Heart right ventricle (tissue), 16 donors: ENCODE measurements at regions not wholly inside any gene's neighbourhood (a gene's known extent, or its start where the extent isn't known, plus 50 kb on each side); places are given as distances from the start of the nearest gene placed in this dataset.

Experiments used
- ATAC-seq, 8 donors: fragments of 200-7000 bp; cut with Tn5 transposase; one replicate each; pipeline ENCODE4 v1.9.1; 2020; ENCODE audit warnings: mild to moderate bottlenecking in 8 of 8, moderate library complexity in 8 of 8, moderate number of reproducible peaks in 1 of 8
- DNase-seq, 2 donors: peaks; one replicate each; pipeline ENCODE4 v3.0.0-alpha.2; 2020
- H3K27ac ChIP-seq, 10 donors: fragments of 200-600 bp; sonication (generic) in 2 of 10; one replicate each; pipeline versions ENCODE4 v1.5.0 to v1.8.0; 2020 to 2022; ENCODE audit warnings: mild to moderate bottlenecking in 3 of 10
- H3K27me3 ChIP-seq, 7 donors: fragments of 200-600 bp; one replicate each; pipeline ENCODE4 v1.8.0; 2021 to 2022; ENCODE audit warnings: mild to moderate bottlenecking in 2 of 7
- H3K36me3 ChIP-seq, 9 donors: fragments of 200-600 bp; sonication (generic) in 1 of 9; one replicate each; pipeline versions ENCODE4 v1.5.0 to v1.8.0; 2020 to 2022; ENCODE audit warnings: mild to moderate bottlenecking in 2 of 9
- H3K4me1 ChIP-seq, 9 donors: fragments of 200-600 bp; sonication (generic) in 1 of 9; one replicate each; pipeline versions ENCODE4 v1.5.0 to v1.8.0; 2020 to 2022; ENCODE audit warnings: mild to moderate bottlenecking in 4 of 9
- H3K4me3 ChIP-seq, 10 donors: fragments of 200-600 bp; sonication (generic) in 2 of 10; one replicate each; pipeline versions ENCODE4 v1.5.0 to v1.8.0; 2020 to 2022; ENCODE audit warnings: mild to moderate bottlenecking in 7 of 10, moderate library complexity in 2 of 10
- H3K9me3 ChIP-seq, 11 donors: fragments of 200-600 bp in 10 of 11; sonication (generic) in 2 of 11; one replicate each; pipeline versions ENCODE4 v1.5.0 to v1.8.0; 2013 to 2022; ENCODE audit warnings: mild to moderate bottlenecking in 2 of 11, control low read depth in 1 of 11, moderate library complexity in 1 of 11
- CTCF ChIP-seq, 9 donors: fragments of 200-600 bp; sonication (generic) in 2 of 9; IDR thresholded peaks; one replicate each; pipeline versions ENCODE4 v1.5.0 to v1.8.0; 2021 to 2022; ENCODE audit warnings: antibody characterized with exemption in 9 of 9, mild to moderate bottlenecking in 5 of 9, moderate library complexity in 1 of 9
- WGBS, 2 donors: extraction: QIAGEN DNeasy Blood & Tissue Kit; methylation state at CpG; one replicate each; pipeline ENCODE4 v1.1.7; 2013; ENCODE audit warnings: inconsistent platforms in 1 of 2; 5-methylcytosine and 5-hydroxymethylcytosine counted together
- intact Hi-C, 10 donors: fragments of 100-400 bp; cut with DNase I; formaldehyde crosslinking; loops; one replicate each; pipeline versions ENCODE4 v1.11.1 to v1.14.2; 2022
- donor health status: Arrhythmogenic right ventricular cardiomyopathy.
- donor health status: ischemic (EF 13 %, LVEDD 7.1; RV severe dilation, severe dysfunction).
- donor health status: healthy with polysubstance abuse.
- donor health status: DM: no; HTN: yes; CAD: no.
- donor health status: DM: no; HTN: no; CAD: no.
- donor health status: ischemic (EF 25% LVEDD 6.9; RV normal size, moderate dysfunction).
- donor health status: ischemic (EF 25% LVEDD 5.7; RV mildly dilated, moderate dysfunction).
- donor health status: healthy.
- donor health status: DM: yes; HTN: yes; CAD: no.
- donor health status: Ischemic cardiomyopathy.
- donor health status: ischemic (EF 35%, LVEDD 5.7; RV mildly dilated, moderate dysfunction).
- donor health status: nonischemic (EF 11% LVEDD 7.7; RV severe dilation, severe dysfunction).
- donor health status: DM: yes; HTN: yes; CAD: no.
- donor health status: PGD.
- donor health status: ischemic (EF 29% LVEDD 5.4; RV normal size, mild dysfunction).
- donor health status: nonischemic (EF 23%, LVEDD 6.1; RV moderate dilation, normal function).

- 89 to 93% methylated on average over 6 of the region's 6 CpGs for WGBS, 2 donors
- Histone ChIP-seq H3K9me3 (no peaks in the 10 kb centered on the region), H3K27ac (no peak overlapping the region), H3K4me3 (no peak overlapping the region), H3K36me3 (no peaks in the 10 kb centered on the region), H3K27me3 (no peaks in the 10 kb centered on the region), H3K4me1 (no peaks in the 10 kb centered on the region)
- intact Hi-C loops = no loop called here
- no peak for ATAC-seq
- no peak for DNase-seq
- no peak for TF ChIP-seq CTCF (IDR thresholded peaks at IDR 0.05)
These were observed 932.6 kb downstream of the GALC start for GRCh38 chr14:87060405-87060804.

GRCh38 chr14:87059060-87059839 is 933.7 kb downstream of the GALC start:
- intact Hi-C loops = no loop called here

GRCh38 chr14:87055007-87055406 is 938.0 kb downstream of the GALC start:
- H3K9me3 ChIP-seq = no peaks in the 10 kb centered on the region
- DNase-seq = no peak
- 70 to 76% methylated on average over 2 of the region's 2 CpGs for WGBS, 2 donors
- H3K27me3 ChIP-seq = no peaks in the 10 kb centered on the region
- no peak for TF ChIP-seq CTCF (IDR thresholded peaks at IDR 0.05)
- H3K36me3 ChIP-seq = no peaks in the 10 kb centered on the region
- no peak overlapping the region for H3K4me3 ChIP-seq
- intact Hi-C loops = no loop called here
- no peak for ATAC-seq
- H3K4me1 ChIP-seq = no peaks in the 10 kb centered on the region
- H3K27ac ChIP-seq = no peak overlapping the region

More at GRCh38 chr14:87059060-87059839, 933.7 kb downstream of the GALC start:
- H3K36me3 ChIP-seq = no peaks in the 10 kb centered on the region
- no peak overlapping the region for H3K4me3 ChIP-seq
- ATAC-seq (no peak), DNase-seq (no peak)
- no peaks in the 10 kb centered on the region for H3K9me3 ChIP-seq
- WGBS, 2 donors = 72 to 74% methylated on average over 5 of the region's 5 CpGs
- no peak for TF ChIP-seq CTCF (IDR thresholded peaks at IDR 0.05)
- H3K27me3 ChIP-seq = no peaks in the 10 kb centered on the region
- no peak overlapping the region for H3K27ac ChIP-seq
- H3K4me1 ChIP-seq = no peaks in the 10 kb centered on the region

GRCh38 chr14:87052646-87053225 is 940.2 kb downstream of the GALC start:
- DNase-seq = no peak
- TF ChIP-seq CTCF (IDR thresholded peaks at IDR 0.05) = no peak
- Histone ChIP-seq H3K9me3 (no peaks in the 10 kb centered on the region), H3K4me1 (no peaks in the 10 kb centered on the region), H3K27me3 (no peaks in the 10 kb centered on the region), H3K27ac (no peak overlapping the region), H3K4me3 (no peak overlapping the region), H3K36me3 (no peaks in the 10 kb centered on the region)
- 92 to 98% methylated on average over 1 of the region's 1 CpG for WGBS, 2 donors
- intact Hi-C loops = no loop called here
- no peak for ATAC-seq
